Thyroid gland (tissue), 4 donors: ENCODE measurements at regions not wholly inside any gene's neighbourhood (a gene's known extent, or its start where the extent isn't known, plus 50 kb on each side); places are given as distances from the start of the nearest gene placed in this dataset.

Source experiments
- POLR2A ChIP-seq, 2 donors: fragments of 450-650 bp; IDR thresholded peaks; one replicate each; pipeline ENCODE4 v1.6.1; 2017; ENCODE audit warnings: antibody characterized with exemption in 2 of 2, mild to moderate bottlenecking in 2 of 2, moderate library complexity in 1 of 2
- TF ChIP-seq, protein P1 (sequence below), 6 experiments: fragments of 200-600 bp in 3 of 6; fragments of 450-650 bp in 3 of 6; sonication (generic) in 3 of 6; IDR thresholded peaks; one replicate each; pipeline ENCODE4 v1.5.1; 2016 to 2019; ENCODE audit warnings: antibody characterized with exemption in 6 of 6, mild to moderate bottlenecking in 2 of 6, inconsistent platforms in 1 of 6, moderate library complexity in 1 of 6

DNA sequence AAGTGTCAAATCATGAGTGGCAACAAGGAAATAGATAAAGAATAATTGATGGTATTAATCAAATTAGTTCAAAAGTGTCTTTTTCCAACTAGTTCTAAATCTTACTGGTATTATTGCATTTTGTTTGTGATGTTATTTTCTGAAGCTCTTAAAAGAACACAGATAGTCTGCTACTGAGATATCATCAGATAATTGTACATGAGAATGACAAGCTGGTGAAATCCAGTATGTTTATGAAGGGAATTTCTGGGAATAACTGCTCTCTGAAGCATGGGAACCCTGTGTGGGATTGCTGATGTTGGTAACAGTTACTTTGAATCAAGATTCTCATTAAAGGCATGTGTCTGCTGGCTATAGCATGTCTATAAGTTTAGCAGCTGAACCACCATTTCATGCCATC, 190.3 kb upstream of the CDIN1 start:
- TF ChIP-seq, protein P1, sequence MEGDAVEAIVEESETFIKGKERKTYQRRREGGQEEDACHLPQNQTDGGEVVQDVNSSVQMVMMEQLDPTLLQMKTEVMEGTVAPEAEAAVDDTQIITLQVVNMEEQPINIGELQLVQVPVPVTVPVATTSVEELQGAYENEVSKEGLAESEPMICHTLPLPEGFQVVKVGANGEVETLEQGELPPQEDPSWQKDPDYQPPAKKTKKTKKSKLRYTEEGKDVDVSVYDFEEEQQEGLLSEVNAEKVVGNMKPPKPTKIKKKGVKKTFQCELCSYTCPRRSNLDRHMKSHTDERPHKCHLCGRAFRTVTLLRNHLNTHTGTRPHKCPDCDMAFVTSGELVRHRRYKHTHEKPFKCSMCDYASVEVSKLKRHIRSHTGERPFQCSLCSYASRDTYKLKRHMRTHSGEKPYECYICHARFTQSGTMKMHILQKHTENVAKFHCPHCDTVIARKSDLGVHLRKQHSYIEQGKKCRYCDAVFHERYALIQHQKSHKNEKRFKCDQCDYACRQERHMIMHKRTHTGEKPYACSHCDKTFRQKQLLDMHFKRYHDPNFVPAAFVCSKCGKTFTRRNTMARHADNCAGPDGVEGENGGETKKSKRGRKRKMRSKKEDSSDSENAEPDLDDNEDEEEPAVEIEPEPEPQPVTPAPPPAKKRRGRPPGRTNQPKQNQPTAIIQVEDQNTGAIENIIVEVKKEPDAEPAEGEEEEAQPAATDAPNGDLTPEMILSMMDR (IDR thresholded peaks at IDR 0.05), result no peak
- TF ChIP-seq POLR2A (IDR thresholded peaks at IDR 0.05), result no peak
